Astrocyte (in vitro differentiated cells and primary cell): ENCODE measurements at regions not wholly inside any gene's neighbourhood (a gene's known extent, or its start where the extent isn't known, plus 50 kb on each side); places are given as distances from the start of the nearest gene placed in this dataset.

Source experiments
- CTCF ChIP-seq: IDR thresholded peaks from 2 replicates; pipeline ENCODE4 v1.5.1; 2011; ENCODE audit warnings: low read depth, mild to moderate bottlenecking, inconsistent platforms, low read length, moderate library complexity; ENCODE audit not compliant: insufficient read depth
- EZH2 ChIP-seq: IDR thresholded peaks from 2 replicates; pipeline ENCODE4 v1.6.1; 2012; ENCODE audit warnings: mild to moderate bottlenecking, low read length, inconsistent platforms; ENCODE audit not compliant: insufficient read depth

- no peak for TF ChIP-seq CTCF
- TF ChIP-seq EZH2 = no peak
Measured at GRCh38 chr3:151943539-151943938, 70.1 kb downstream of the SUCNR1 start.
